HG02623 (cell line): ENCODE measurements at regions not wholly inside any gene's neighbourhood (a gene's known extent, or its start where the extent isn't known, plus 50 kb on each side); places are given as distances from the start of the nearest gene placed in this dataset.

ENCODE experiments used
- ATAC-seq: cut with Tn5 transposase; IDR thresholded peaks from one replicate; pipeline ENCODE4 v1.9.1; 2021; ENCODE audit warnings: moderate library complexity; ENCODE audit not compliant: unreplicated experiment

GRCh38 chr9:79237861-79238260 is 333.9 kb upstream of the TLE4 start:
- ATAC-seq, result no peak

GRCh38 chr9:79240774-79241173 is 331.0 kb upstream of the TLE4 start:
- no peak for ATAC-seq

- ATAC-seq, result no peak
Observed at GRCh38 chr9:79242489-79242888, 329.3 kb upstream of the TLE4 start.

GRCh38 chr9:79246170-79246569 is 325.6 kb upstream of the TLE4 start:
- no peak for ATAC-seq

GRCh38 chr9:79247021-79247420 is 324.7 kb upstream of the TLE4 start:
- ATAC-seq, result no peak

GRCh38 chr9:79250806-79251205 is 321.0 kb upstream of the TLE4 start:
- no peak for ATAC-seq

- ATAC-seq, result no peak
Observed at GRCh38 chr9:79254900-79255650, 316.7 kb upstream of the TLE4 start.

- ATAC-seq, result no peak
Observed at GRCh38 chr9:79255651-79256260, 316.0 kb upstream of the TLE4 start.

GRCh38 chr9:79256691-79257213 is 315.0 kb upstream of the TLE4 start:
- no peak for ATAC-seq

GRCh38 chr9:79257228-79257781 is 314.5 kb upstream of the TLE4 start:
- no peak for ATAC-seq

GRCh38 chr9:79257790-79258351 is 313.9 kb upstream of the TLE4 start:
- no peak for ATAC-seq

GRCh38 chr9:79259858-79260257 is 311.9 kb upstream of the TLE4 start:
- ATAC-seq, result no peak

- no peak for ATAC-seq
Observed at GRCh38 chr9:79263628-79264027, 308.1 kb upstream of the TLE4 start.

- no peak for ATAC-seq
Observed at GRCh38 chr9:79264041-79264440, 307.7 kb upstream of the TLE4 start.

GRCh38 chr9:79264511-79265355 is 307.0 kb upstream of the TLE4 start:
- no peak for ATAC-seq

GRCh38 chr9:79266986-79267385 is 304.8 kb upstream of the TLE4 start:
- ATAC-seq, result no peak

GRCh38 chr9:79268806-79269205 is 303.0 kb upstream of the TLE4 start:
- ATAC-seq, result no peak

GRCh38 chr9:79273311-79273710 is 298.5 kb upstream of the TLE4 start:
- no peak for ATAC-seq

- ATAC-seq, result no peak
Observed at GRCh38 chr9:79279356-79279755, 292.4 kb upstream of the TLE4 start.

GRCh38 chr9:79280691-79281090 is 291.1 kb upstream of the TLE4 start:
- no peak for ATAC-seq

- ATAC-seq, result no peak
Observed at GRCh38 chr9:79284081-79284480, 287.7 kb upstream of the TLE4 start.
